Caco-2 (cell line): ENCODE measurements at regions not wholly inside any gene's neighbourhood (a gene's known extent, or its start where the extent isn't known, plus 50 kb on each side); places are given as distances from the start of the nearest gene placed in this dataset.

Source experiments
- BruUV-seq: library from RNA; stranded (reverse); fragments of 400-500 nt; replicated peaks from 2 replicates; lab custom pipeline; 2021; lab: Mats Ljungman, UMichigan
- CTCF ChIA-PET: fragments of 300-600 bp; sonication (Branson Sonifier 250); formaldehyde crosslinking; loops from one replicate; lab custom pipeline; 2022; ENCODE audit warnings: antibody characterized with exemption; lab: Charles Lee
- POLR2A ChIA-PET: fragments of 300-600 bp; sonication (Branson Sonifier 250); formaldehyde crosslinking; loops from one replicate; lab custom pipeline; 2022; ENCODE audit warnings: antibody characterized with exemption; lab: Charles Lee
- DNase-seq, 2 experiments: peaks; one replicate each; pipeline versions ENCODE4 v3.0.0 to v3.0.0-alpha.2; 2020 to 2022
- H3K27me3 ChIP-seq: replicated peaks from 2 replicates; pipeline ENCODE4 v1.6.0; 2011; ENCODE audit warnings: low read length; ENCODE audit not compliant: control insufficient read depth, insufficient read depth
- H3K36me3 ChIP-seq: 2 replicates; pipeline ENCODE4 v1.5.1; 2011; ENCODE audit warnings: low read length; ENCODE audit not compliant: control insufficient read depth, insufficient read depth
- H3K4me1 ChIP-seq: fragments of 250-450 bp; sonication (Bioruptor Pico); 2 replicates; pipeline ENCODE4 v1.5.1; 2020; ENCODE audit warnings: mild to moderate bottlenecking
- H3K4me3 ChIP-seq: 2 replicates; pipeline ENCODE4 v1.5.1; 2011; ENCODE audit warnings: low read depth, mild to moderate bottlenecking, control low read depth, low read length
- H3K9me3 ChIP-seq: fragments of 250-450 bp; sonication (Bioruptor Pico); 2 replicates; pipeline ENCODE4 v1.5.1; 2020; ENCODE audit warnings: mild to moderate bottlenecking, moderate library complexity
- H3K27ac Mint-ChIP-seq: one replicate; pipeline ENCODE4 v1.8.0; 2022; ENCODE audit warnings: mixed read lengths; ENCODE audit not compliant: unreplicated experiment
- H3K27me3 Mint-ChIP-seq: one replicate; pipeline ENCODE4 v1.8.0; 2022; ENCODE audit warnings: mixed read lengths; ENCODE audit not compliant: insufficient read depth, unreplicated experiment
- H3K36me3 Mint-ChIP-seq: one replicate; pipeline ENCODE4 v1.8.0; 2022; ENCODE audit warnings: mild to moderate bottlenecking, mixed read lengths; ENCODE audit not compliant: insufficient read depth, unreplicated experiment
- H3K4me1 Mint-ChIP-seq: one replicate; pipeline ENCODE4 v1.8.0; 2022; ENCODE audit warnings: low read depth, mixed read lengths; ENCODE audit not compliant: unreplicated experiment
- H3K4me3 Mint-ChIP-seq: one replicate; pipeline ENCODE4 v1.8.0; 2022; ENCODE audit warnings: mild to moderate bottlenecking, moderate library complexity, mixed read lengths; ENCODE audit not compliant: unreplicated experiment
- H3K9me3 Mint-ChIP-seq: one replicate; pipeline ENCODE4 v1.8.0; 2022; ENCODE audit warnings: mixed read lengths; ENCODE audit not compliant: unreplicated experiment
- CTCF ChIP-seq, 2 experiments: fragments of 200-600 bp in 1 of 2; IDR thresholded peaks; 1 replicate in 1 of 2; 2 replicates in 1 of 2; pipeline versions ENCODE4 v1.5.1 to v1.8.0; 2011 to 2022; ENCODE audit warnings: antibody characterized with exemption in 1 of 2, control low read depth in 1 of 2, inconsistent platforms in 1 of 2, low read depth in 1 of 2, low read length in 1 of 2, mild to moderate bottlenecking in 1 of 2, moderate library complexity in 1 of 2; ENCODE audit not compliant: insufficient read depth in 1 of 2, severe bottlenecking in 1 of 2, unreplicated experiment in 1 of 2
- intact Hi-C: fragments of 100-400 bp; cut with micrococcal nuclease; formaldehyde crosslinking; loops from one replicate; pipeline ENCODE4 v1.10.0; 2022; ENCODE audit not compliant: unreplicated experiment

GRCh38 chr10:78973901-78974616, 94.7 kb upstream of the ZMIZ1 start:
- no peak for DNase-seq
- Histone ChIP-seq H3K36me3 (no peaks in the 10 kb centered on the region), H3K4me1 (peaks cover 23% of the 10 kb centered on the region), H3K4me3 (peak overlapping the region; percentile 44), H3K27me3 (no peaks in the 10 kb centered on the region), H3K9me3 (no peaks in the 10 kb centered on the region)
- ChIA-PET POLR2A (interaction anchor here (0.6 to 1.3 kb wide), 12 partner anchors 9 to 784 kb away, joined by 3 to 8 read pairs (median 4); no protein-coding TSS in a partner anchor), CTCF (interaction anchor here (0.6 to 1.4 kb wide), 18 partner anchors 9 to 713 kb away, joined by 3 to 9 read pairs (median 3); no protein-coding TSS in a partner anchor)
- no TSS peak for BruUV-seq
- Mint-ChIP-seq H3K9me3 (no peaks in the 10 kb centered on the region), H3K27me3 (no peaks in the 10 kb centered on the region), H3K27ac (peak overlapping the region; percentile 94), H3K4me1 (peaks cover 16% of the 10 kb centered on the region), H3K4me3 (peak overlapping the region; percentile 84), H3K36me3 (no peaks in the 10 kb centered on the region)
- peak in 1 of 2 experiments; percentile 5 for TF ChIP-seq CTCF (IDR thresholded peaks at IDR 0.05; ENCODE audit: insufficient read depth in 1 of 2, low read depth in 1 of 2, low read length in 1 of 2, severe bottlenecking in 1 of 2, unreplicated experiment in 1 of 2)
- intact Hi-C loops, result loop anchor here (2.0 to 10.0 kb wide), 8 partner anchors 37 to 763 kb away; no protein-coding TSS in a partner anchor

- no peaks in the 10 kb centered on the region for H3K27me3 Mint-ChIP-seq
- ChIA-PET POLR2A (interaction anchor here (1.1 to 1.3 kb wide), 3 partner anchors 10 to 93 kb away, joined by 3 to 6 read pairs (median 5); no protein-coding TSS in a partner anchor), CTCF (interaction anchor here (0.6 to 1.4 kb wide), 8 partner anchors 9 to 376 kb away, joined by 3 to 7 read pairs (median 4); no protein-coding TSS in a partner anchor)
- H3K9me3 Mint-ChIP-seq, result no peaks in the 10 kb centered on the region
- peak; percentile 77 to 81 for TF ChIP-seq CTCF (IDR thresholded peaks at IDR 0.05; ENCODE audit: insufficient read depth in 1 of 2, low read depth in 1 of 2, low read length in 1 of 2, severe bottlenecking in 1 of 2, unreplicated experiment in 1 of 2)
- H3K4me1 Mint-ChIP-seq, result peaks cover 16% of the 10 kb centered on the region
- H3K4me1 ChIP-seq, result peaks cover 23% of the 10 kb centered on the region
- peak; percentile 69 to 73 for DNase-seq
- H3K36me3 ChIP-seq, result no peaks in the 10 kb centered on the region
- H3K4me3 Mint-ChIP-seq, result peak overlapping the region; percentile 84
- no peaks in the 10 kb centered on the region for H3K27me3 ChIP-seq
- intact Hi-C loops, result loop anchor here (2.0 to 10.0 kb wide), 6 partner anchors 37 to 764 kb away; no protein-coding TSS in a partner anchor
- peak overlapping the region; percentile 44 for H3K4me3 ChIP-seq
- no peaks in the 10 kb centered on the region for H3K36me3 Mint-ChIP-seq
- TSS peak; percentile 90 for BruUV-seq
- H3K9me3 ChIP-seq, result no peaks in the 10 kb centered on the region
- H3K27ac Mint-ChIP-seq, result peak overlapping the region; percentile 94
These were observed 94.0 kb upstream of the ZMIZ1 start for GRCh38 chr10:78974617-78975317.

GRCh38 chr10:78975926-78976325, 92.8 kb upstream of the ZMIZ1 start:
- Mint-ChIP-seq H3K9me3 (no peaks in the 10 kb centered on the region), H3K4me1 (peaks cover 16% of the 10 kb centered on the region), H3K4me3 (no peak overlapping the region), H3K27me3 (no peaks in the 10 kb centered on the region), H3K36me3 (no peaks in the 10 kb centered on the region), H3K27ac (peak overlapping the region; percentile 94)
- BruUV-seq, result no TSS peak
- Histone ChIP-seq H3K27me3 (no peaks in the 10 kb centered on the region), H3K9me3 (no peaks in the 10 kb centered on the region), H3K36me3 (no peaks in the 10 kb centered on the region), H3K4me1 (peaks cover 23% of the 10 kb centered on the region), H3K4me3 (no peak overlapping the region)
- no peak for TF ChIP-seq CTCF (IDR thresholded peaks at IDR 0.05; ENCODE audit: insufficient read depth in 1 of 2, low read depth in 1 of 2, low read length in 1 of 2, severe bottlenecking in 1 of 2, unreplicated experiment in 1 of 2)
- POLR2A ChIA-PET, result no interaction called here
- intact Hi-C loops, result loop anchor here (2.0 to 10.0 kb wide), 4 partner anchors 219 to 765 kb away; no protein-coding TSS in a partner anchor
- CTCF ChIA-PET, result no interaction called here
- DNase-seq, result no peak
